ENCODE measurements at regions not wholly inside any gene's neighbourhood (a gene's known extent, or its start where the extent isn't known, plus 50 kb on each side); places are given as distances from the start of the nearest gene placed in this dataset.

DNA sequence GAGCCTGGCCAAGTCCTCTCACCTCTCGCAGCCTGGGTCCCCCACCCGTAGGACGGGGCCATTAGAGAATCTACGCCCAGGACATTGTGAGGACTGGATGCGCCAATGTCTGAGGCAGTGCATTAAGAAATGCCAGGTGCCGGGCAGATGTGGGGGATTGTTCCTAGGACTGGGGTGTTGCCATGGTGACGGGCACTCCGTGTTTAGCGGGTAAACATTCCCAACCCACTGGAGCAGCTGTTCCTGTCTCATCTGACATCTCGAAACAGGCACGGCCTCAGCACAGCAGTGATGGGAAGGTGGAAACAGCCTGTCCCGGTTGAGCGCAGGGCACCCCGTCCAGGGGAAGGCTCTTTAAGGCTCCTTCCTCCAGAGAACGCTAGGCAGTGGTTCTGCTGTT is 99.6 kb upstream of the RTL6 start:
- TF ChIP-seq POLR2A (IDR thresholded peaks at IDR 0.05), result no peak
- TF ChIP-seq, protein P1, sequence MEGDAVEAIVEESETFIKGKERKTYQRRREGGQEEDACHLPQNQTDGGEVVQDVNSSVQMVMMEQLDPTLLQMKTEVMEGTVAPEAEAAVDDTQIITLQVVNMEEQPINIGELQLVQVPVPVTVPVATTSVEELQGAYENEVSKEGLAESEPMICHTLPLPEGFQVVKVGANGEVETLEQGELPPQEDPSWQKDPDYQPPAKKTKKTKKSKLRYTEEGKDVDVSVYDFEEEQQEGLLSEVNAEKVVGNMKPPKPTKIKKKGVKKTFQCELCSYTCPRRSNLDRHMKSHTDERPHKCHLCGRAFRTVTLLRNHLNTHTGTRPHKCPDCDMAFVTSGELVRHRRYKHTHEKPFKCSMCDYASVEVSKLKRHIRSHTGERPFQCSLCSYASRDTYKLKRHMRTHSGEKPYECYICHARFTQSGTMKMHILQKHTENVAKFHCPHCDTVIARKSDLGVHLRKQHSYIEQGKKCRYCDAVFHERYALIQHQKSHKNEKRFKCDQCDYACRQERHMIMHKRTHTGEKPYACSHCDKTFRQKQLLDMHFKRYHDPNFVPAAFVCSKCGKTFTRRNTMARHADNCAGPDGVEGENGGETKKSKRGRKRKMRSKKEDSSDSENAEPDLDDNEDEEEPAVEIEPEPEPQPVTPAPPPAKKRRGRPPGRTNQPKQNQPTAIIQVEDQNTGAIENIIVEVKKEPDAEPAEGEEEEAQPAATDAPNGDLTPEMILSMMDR (IDR thresholded peaks at IDR 0.05), result no peak
